GM06990 (cell line): ENCODE measurements at regions not wholly inside any gene's neighbourhood (a gene's known extent, or its start where the extent isn't known, plus 50 kb on each side); places are given as distances from the start of the nearest gene placed in this dataset.

Experiments used
- DNase-seq: peaks from one replicate; pipeline ENCODE4 v3.0.0-alpha.2; 2011; ENCODE audit not compliant: insufficient read length; ENCODE audit errors: extremely low read depth
- H3K27me3 ChIP-seq: replicated peaks from 2 replicates; pipeline ENCODE4 v1.6.0; 2011; ENCODE audit warnings: low read length; ENCODE audit not compliant: control insufficient read depth, insufficient read depth
- H3K36me3 ChIP-seq: 2 replicates; pipeline ENCODE4 v1.5.1; 2011; ENCODE audit warnings: low read length; ENCODE audit not compliant: control insufficient read depth, insufficient read depth
- H3K4me3 ChIP-seq: replicated peaks from 2 replicates; pipeline ENCODE4 v1.5.1; 2011; ENCODE audit warnings: low read depth, mild to moderate bottlenecking, control low read depth, low read length
- CTCF ChIP-seq: IDR thresholded peaks from 2 replicates; pipeline ENCODE4 v1.5.1; 2011; ENCODE audit warnings: low read length, control low read depth, mild to moderate bottlenecking, inconsistent platforms; ENCODE audit not compliant: insufficient read depth, poor library complexity, severe bottlenecking

- no peak for DNase-seq
- Histone ChIP-seq H3K27me3 (no peaks in the 10 kb centered on the region), H3K36me3 (no peaks in the 10 kb centered on the region), H3K4me3 (no peak overlapping the region)
- no peak for TF ChIP-seq CTCF
These were observed 94.8 kb upstream of the APC start for GRCh38 chr5:112642885-112643284.

- no peaks in the 10 kb centered on the region; the same call in 1 of the 2 replicates for H3K27me3 ChIP-seq
- TF ChIP-seq CTCF: no peak
- H3K36me3 ChIP-seq: no peaks in the 10 kb centered on the region
- no peak overlapping the region for H3K4me3 ChIP-seq
- DNase-seq: no peak
These were observed 94.2 kb upstream of the APC start for GRCh38 chr5:112643339-112643971.

- no peak for TF ChIP-seq CTCF
- no peaks in the 10 kb centered on the region; the same call in 1 of the 2 replicates for H3K27me3 ChIP-seq
- no peak for DNase-seq
- H3K36me3 ChIP-seq: no peaks in the 10 kb centered on the region
- H3K4me3 ChIP-seq: no peak overlapping the region
These were observed 91.3 kb upstream of the APC start for GRCh38 chr5:112646139-112646936.

GRCh38 chr5:112647428-112647827 lies 90.3 kb upstream of the APC start:
- no peak for TF ChIP-seq CTCF
- no peak overlapping the region for H3K4me3 ChIP-seq
- DNase-seq: no peak
- no peaks in the 10 kb centered on the region for H3K36me3 ChIP-seq
- H3K27me3 ChIP-seq: no peaks in the 10 kb centered on the region; the same call in 1 of the 2 replicates

- H3K4me3 ChIP-seq: no peak overlapping the region
- no peak for DNase-seq
These were observed 89.4 kb upstream of the APC start for GRCh38 chr5:112648264-112648663.

More at GRCh38 chr5:112648264-112648663, 89.4 kb upstream of the APC start:
- Histone ChIP-seq H3K36me3 (no peaks in the 10 kb centered on the region), H3K27me3 (no peaks in the 10 kb centered on the region; the same call in 1 of the 2 replicates)
- no peak for TF ChIP-seq CTCF
